Activated CD4-positive, alpha-beta T cell treated with anti-CD3 and anti-CD28 coated beads, Interleukin-2, Interleukin-4, amounts not matched to agents 100 ng/mL and 50 ng/mL, durations not matched to agents 16 hours and 8 hours (primary cell): ENCODE measurements at regions not wholly inside any gene's neighbourhood (a gene's known extent, or its start where the extent isn't known, plus 50 kb on each side); places are given as distances from the start of the nearest gene placed in this dataset.
A peak's percentile ranks its signal among the peaks of the same experiment; 100 is the strongest.
"Not testable (repeated sequence)": the region's sequence is repeated elsewhere in the genome, so short reads cannot be mapped to it uniquely, and the experiment has no call there.

Source experiments
- DNase-seq: peaks from one replicate; pipeline ENCODE4 v3.0.0-alpha.2; 2020; ENCODE audit warnings: low spot score

- DNase-seq: no peak
Measured at GRCh38 chr11:79501707-79502106, 60.9 kb upstream of the TENM4 start.

DNA sequence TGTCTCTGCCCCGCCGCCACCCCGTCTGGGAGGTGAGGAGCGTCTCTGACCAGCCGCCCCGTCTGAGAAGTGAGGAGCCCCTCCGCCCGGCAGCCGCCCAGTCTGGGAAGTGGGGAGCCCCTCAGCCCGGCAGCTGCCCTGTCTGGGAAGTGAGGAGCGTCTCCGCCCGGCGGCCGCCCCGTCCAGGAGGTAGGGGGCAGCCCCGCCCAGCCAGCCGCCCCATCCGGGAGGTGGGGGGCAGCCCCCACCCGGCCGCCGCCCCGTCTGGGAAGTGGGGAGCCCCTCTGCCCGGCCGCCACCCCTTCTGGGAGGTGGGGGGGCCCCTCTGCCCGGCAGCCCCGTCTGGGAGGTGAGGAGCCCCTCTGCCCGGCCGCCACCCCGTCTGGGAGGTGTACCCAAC is 59.1 kb upstream of the TENM4 start:
- DNase-seq: not testable (repeated sequence)

GRCh38 chr11:79498667-79499066 is 57.8 kb upstream of the TENM4 start:
- no peak for DNase-seq

DNA sequence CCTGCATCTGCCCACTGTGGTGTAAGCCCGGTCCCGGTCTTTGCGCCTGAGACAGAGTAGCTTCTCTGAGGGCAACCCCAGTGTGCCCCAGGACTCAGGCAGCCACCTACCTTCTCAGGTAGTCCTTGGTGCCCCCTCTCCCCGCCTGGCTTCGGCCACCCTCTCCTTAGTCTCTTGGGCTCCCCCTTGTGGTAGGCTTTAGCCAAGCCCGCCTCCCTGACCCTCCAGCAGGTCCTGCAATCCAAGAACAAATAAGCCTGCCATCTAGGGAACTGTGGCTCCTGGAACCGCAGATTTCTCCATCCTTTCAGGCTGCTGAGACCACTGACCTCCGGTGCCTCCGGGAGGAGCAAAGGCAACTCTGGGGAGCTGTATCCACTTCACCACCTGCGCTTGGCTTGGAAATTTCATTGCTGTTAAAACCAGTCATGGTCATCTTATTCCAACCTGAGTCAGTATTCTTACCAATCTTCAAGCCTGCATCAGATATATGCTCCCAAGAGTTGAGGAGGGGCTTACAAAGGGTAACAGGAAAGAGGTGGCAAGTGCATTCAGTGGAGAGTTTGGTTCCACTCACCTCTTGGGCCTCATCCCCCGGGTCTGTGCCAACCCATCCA is 52.8 kb upstream of the TENM4 start:
- DNase-seq: peak; percentile 62

- DNase-seq: no peak
Measured at GRCh38 chr11:79492008-79492407, 51.2 kb upstream of the TENM4 start.
